ENCODE measurements at regions not wholly inside any gene's neighbourhood (a gene's known extent, or its start where the extent isn't known, plus 50 kb on each side); places are given as distances from the start of the nearest gene placed in this dataset.
"Not testable (repeated sequence)": the region's sequence is repeated elsewhere in the genome, so short reads cannot be mapped to it uniquely, and the experiment has no call there.

DNA sequence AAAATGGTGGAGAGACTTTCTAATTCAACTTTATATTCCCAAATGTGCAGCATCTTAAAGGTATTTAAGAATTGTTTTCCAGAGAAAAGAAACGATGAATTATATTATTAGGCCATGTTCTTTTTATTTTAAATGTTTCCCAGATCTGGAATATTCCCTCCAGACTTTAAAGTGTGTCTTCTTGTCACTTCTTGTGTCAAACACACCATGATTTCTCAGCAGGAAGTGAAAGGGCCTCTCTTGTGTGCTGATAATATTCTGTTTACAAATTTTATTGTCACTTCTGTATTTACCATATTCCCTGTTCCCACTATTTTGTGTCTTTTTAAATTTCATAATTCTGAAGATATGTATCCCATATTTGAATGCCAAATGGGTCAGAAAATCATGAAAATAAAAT is 455.0 kb upstream of the FLRT2 start:
- no peak for DNase-seq (ENCODE audit: low read depth)

DNA sequence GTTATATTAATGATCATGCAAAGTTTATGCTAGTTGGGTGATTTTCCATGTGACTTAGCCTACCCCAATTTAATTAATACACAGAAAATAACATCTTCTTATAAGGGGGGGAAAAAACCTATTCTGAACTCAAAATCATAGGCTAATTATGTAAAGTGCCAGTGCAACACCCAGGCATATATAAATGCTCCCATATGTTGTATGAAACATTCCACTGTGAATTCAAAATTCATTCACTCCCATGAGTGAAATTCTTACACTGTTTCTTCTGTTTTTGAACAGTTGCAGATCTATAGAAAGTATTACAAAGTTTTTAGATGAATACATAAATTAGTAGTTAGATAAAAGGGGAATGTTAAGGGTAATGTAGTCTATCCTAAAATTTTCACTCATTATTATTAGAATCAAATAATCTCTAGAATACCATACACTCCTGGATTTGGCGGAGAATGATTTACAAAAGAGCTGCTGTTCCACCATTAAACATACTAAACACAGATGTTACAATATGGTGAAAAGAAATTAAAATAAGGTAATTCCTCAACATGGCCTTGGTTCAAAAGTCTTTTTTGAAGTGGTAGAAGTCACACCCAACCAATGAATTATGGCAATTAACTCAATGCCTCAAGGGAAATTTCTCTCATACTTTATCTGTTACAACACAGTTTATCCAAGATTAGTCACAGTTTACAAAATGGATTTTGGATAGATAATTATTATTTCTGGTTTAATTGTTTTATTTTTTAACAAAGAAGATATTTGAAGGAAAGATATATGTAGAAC is 454.1 kb upstream of the FLRT2 start:
- DNase-seq (ENCODE audit: low read depth) = no peak

DNA sequence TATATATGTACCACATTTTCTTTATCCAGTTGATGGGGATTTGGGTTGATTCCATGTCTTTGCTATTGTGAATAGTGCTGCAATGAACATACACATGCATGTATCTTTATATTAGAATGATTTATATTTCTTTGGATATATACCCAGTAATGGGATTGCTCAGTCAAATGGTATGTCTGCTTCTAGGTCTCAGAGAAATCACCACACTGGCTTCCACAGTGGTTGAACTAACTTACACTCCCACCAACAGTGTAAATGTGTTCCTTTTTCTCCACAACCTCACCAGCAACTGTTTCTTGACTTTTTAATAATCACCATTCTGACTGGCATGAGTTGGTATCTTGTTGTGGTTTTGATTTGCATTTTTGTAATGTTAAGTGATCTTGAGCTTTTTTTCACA is 452.2 kb upstream of the FLRT2 start:
- not testable (repeated sequence) for DNase-seq (ENCODE audit: low read depth)

DNA sequence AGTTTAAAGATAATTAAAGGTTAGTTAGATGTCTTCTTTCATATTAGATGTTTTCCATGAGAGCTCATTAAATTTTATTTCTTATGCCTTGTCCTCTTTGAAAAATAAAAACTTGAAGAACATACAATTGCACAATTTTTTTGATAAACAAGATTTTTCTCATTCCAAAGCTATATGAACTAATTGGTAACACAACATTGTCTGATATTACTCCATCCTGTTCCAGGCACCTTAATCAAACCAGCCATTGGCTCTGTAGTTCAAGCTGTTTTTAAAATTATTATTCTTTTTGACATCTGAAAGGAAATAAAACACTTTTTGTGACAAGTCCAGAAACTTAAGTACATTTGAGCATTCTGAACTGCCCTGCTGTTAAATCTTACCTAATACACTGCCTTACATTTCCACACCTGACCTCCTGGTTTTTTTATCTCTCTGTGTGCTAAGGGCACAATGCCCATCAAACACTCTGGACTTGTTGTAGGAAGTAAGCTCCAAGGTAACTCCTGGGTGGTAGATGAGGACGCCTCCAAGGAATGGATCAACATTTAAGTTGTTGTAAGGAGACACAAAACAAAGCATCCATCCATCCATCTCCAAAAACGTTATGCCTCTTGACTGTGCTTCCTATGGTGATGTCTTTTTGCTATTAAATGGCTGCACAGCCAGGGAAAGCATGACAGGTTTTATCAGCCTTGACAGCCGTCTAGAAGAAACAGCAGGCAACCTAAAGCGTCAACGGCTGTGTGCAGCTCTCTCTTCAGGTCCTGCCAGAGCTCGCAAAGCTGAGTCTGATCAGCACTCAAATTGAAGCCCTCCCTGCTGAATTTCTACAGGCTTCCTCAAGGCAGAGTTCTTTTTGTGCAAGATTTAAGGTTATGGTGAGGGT is 449.9 kb upstream of the FLRT2 start:
- DNase-seq (ENCODE audit: low read depth) = no peak

DNA sequence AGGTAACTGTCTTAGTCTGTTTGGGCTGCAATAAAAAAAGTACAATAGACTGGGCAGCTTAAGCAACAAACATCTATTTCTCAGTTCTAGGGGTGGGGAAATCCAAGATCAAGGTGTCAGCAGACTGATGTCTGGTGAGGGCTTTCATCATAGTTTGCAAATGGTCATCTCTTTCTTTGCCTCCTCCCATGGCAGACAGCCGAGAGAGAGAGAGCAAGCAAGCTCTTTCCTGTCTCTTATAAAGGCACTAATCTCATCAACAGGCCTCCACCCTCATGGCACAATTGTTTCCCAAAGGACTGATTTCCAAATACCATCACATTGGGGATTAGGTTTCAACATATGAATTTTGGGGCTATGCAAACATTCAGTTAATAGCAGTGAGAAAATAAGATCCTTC is 445.6 kb upstream of the FLRT2 start:
- no peak for DNase-seq (ENCODE audit: low read depth)

DNA sequence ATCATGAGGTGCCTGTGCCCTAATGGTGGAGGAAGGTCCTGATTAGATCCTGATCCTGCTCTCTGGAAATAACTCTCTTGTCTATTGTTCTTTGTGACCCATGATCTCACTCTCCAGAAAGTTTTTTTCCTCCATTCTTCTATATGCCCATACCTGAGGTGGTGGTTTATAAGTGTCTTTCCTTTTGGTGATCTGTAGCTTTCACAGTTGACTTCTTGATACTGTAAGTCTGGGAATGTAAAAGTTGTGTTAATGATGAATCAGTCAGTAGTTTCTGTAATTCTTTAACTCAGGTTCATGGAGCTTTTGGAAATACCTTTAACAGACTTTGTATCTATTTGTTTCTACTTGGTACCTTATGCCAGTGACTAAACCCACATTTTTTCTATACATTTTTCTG is 444.0 kb upstream of the FLRT2 start:
- no peak for DNase-seq (ENCODE audit: low read depth)

DNA sequence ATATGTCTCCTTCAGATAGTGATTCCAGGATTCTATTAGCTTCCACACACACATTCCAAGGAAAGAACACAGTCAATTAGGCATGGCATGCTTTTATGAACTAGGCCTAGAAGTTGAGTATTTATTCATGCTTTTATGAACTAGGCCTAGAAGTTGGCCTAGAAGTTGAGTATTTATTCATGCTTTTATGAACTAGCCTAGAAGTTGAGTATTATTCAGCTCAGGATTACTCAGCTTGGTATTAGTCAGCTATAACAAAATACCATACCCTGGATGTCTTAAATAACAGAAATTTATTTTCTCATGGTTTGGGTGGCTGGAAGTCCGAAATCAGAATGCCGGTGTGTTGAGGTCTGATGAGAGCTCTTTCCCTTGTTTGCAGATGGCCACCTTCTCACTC is 442.7 kb upstream of the FLRT2 start:
- no peak for DNase-seq (ENCODE audit: low read depth)

DNA sequence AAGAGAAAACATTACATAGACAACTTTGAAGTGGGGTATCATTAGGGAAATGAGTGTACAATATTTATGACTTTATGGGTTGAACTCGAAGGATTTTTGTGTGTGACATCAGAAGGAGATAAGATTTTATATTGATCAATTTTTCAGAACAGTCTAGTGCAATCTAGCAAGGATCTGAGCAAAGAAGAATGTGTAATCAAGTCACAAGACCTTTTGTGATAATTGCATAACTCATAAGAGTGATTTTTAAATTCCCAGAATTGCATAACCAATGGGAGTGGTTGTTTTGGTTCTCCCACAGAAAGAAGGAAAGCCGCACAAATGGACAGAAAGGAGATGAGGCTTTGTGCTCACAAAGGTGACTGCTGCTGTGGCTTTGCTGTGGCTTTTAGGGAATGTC is 441.8 kb upstream of the FLRT2 start:
- no peak for DNase-seq (ENCODE audit: low read depth)

DNA sequence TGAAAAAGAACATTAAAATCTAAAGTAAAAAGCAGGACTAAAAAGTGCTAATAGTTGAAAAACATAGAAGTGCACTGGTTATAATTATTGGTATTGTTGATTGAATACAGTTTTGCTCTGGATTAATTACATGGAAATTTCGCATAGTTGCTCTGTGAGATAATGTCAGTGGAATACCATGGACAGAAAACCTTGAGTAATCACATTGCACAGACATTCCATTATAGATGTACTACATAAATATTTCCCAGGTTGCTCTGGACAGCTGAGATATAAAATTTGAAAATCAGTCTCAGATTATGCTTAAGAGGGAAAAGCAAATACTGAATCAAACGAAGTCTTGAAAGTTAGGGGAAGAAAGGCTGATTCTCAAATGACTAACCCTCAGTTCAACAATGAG is 439.3 kb upstream of the FLRT2 start:
- DNase-seq (ENCODE audit: low read depth) = no peak

DNA sequence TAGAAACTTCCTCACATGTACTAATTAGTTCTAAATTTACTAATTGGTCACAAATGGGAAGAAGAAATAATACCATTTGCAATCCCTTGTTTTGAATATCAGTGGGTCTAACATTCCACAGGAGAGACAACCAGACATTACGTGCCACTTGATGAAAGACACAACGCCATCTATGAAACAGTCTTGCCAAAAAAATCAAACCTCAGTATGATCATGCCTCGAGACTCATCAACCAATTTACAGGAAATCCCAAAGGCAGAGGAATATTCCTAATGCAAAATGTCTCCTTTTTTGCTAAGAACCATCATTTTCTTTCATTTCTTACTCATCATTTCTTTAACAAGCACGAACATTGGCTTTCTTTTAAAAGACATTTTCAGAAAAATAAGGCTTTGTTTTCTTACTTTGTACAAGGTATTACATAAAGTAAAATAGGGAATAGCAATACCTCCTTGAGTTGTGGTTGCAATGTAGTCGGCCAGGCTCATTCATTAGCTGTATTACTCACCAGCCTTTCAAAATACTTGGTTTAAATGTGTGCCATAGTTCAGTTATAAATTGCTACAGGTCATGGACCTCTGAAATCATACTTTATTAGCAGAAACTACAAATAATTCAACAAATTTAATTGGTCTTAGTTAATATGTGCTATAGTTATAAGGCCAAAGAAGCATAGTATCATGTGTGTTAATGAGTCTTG is 436.2 kb upstream of the FLRT2 start:
- DNase-seq (ENCODE audit: low read depth) = no peak

DNA sequence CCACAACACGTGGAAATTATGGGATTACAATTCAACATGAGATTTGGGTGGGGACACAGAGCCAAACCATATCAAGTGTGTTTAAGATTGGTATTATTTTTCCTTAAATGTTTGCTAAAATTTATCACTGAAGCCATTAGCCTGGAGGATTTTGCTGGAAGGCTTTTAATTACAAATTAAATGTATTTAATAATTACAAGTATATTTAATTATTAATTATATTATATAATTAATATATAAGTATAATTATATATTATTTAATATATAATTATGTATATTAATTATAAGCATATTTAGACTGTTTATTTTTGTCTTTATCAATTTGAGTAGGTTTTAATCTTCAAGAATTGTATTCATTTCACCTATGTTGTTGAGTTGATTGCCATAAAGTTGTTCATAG is 427.4 kb upstream of the FLRT2 start:
- no peak for DNase-seq (ENCODE audit: low read depth)

DNA sequence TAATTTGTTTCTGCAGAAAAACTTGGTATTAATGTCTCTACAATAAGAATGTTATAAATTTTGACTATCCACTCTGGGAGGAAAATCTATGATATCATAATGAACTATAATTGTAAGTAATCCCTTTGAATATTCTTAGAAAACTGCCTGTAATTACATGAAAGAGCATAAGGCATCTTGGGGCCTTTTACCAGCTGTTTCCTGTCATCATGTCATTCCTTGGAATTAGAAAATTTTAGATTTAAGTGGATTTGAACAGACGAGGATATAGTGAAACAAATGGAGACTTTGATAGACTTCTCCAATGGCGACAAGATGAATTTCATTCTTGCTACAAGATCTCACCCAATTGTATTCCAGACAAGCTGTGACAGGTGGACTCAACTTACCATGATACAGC is 423.4 kb upstream of the FLRT2 start:
- no peak for DNase-seq (ENCODE audit: low read depth)

DNA sequence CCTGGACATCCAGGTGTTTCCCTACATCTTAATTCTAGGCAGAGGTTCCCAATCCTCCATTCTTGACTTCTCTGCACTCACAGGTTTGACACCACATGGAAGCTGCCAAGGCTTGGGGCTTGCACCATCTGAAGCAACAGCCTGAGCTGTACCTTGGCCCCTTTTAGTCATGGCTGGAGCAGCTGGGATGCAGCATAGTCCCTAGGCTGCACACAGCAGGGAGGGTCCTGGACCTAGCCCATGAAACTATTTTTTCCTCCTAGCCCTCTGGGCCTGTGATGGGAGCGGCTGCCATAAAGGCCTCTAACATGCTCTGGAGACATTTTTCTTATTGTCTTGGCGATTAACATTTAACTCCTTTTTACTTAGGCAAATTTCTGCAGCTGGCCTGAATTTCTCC is 417.2 kb upstream of the FLRT2 start:
- DNase-seq (ENCODE audit: low read depth) = no peak

DNA sequence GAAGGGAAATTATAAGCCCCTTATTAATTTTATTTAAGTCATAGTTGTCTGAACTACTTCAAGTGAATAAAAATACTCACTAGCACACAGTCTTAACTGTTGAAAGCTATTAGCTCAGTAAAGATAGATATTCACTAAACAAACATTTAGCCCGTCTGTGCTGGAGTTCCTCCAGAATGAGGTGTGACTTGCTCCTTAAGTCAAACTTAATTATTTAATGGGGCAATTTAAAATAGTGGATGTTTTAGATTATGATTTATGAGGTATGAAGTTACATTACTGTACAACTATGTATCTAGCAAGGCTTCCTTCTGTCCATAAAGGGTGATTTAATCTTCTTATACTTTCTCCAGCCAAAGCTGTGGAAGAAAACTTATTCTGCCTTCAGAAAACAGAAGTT is 414.0 kb upstream of the FLRT2 start:
- DNase-seq (ENCODE audit: low read depth) = no peak

DNA sequence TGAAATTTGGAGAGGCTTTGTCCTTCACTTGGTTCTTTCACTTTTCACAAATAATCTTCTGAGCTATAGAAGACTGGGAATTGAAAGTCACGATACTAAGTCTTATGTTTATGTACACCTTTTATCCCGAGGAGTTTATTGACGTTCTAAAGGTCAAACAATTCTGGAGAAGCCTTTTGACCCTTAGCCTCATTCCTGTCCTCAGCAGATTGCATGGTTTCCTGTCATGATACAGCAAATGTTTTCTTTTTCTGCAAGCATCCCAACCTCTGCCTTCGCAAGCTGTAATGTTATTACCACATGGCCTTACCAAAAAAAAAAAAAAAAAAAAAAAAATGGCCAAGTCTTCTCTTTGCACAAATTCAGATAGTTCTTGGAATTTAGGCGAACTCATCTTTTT is 411.7 kb upstream of the FLRT2 start:
- no peak for DNase-seq (ENCODE audit: low read depth)

DNA sequence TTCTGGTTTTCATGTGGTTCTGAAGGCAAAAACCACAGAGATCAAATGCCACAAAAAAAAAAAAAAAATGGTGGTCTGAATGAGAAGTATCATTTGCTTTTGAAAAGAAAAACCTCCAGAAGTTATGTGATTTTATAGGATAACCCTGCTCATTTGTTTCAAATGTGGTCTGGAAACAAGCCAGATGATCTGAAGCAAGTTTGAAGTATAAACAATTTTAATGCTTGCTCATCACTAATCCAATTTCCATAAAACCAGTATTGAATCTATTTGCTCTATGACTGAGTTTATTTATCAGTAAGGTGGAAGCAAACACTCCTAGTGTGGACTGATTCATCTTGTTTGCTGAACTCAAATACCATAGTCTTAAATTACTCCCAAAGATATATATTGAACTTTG is 407.3 kb upstream of the FLRT2 start:
- DNase-seq (ENCODE audit: low read depth) = peak; percentile 33

DNA sequence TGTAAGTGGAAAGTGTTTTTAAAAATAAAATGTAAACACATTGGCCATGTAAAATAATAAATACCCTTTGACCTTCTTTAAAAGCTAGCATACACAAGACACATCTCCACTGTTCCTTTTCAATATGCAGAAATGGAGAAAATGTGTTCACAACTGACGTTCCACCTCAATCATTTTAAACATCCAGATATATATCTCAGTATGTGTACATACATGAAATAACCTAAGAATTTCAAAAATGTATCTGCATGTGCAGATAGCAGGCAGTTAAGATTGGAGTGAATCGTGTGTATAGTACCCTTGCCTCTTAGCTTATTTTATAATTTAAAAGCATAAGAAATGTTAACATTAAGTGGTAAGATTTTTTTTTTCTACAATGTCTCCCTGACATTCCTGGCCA is 406.2 kb upstream of the FLRT2 start:
- DNase-seq (ENCODE audit: low read depth) = no peak

DNA sequence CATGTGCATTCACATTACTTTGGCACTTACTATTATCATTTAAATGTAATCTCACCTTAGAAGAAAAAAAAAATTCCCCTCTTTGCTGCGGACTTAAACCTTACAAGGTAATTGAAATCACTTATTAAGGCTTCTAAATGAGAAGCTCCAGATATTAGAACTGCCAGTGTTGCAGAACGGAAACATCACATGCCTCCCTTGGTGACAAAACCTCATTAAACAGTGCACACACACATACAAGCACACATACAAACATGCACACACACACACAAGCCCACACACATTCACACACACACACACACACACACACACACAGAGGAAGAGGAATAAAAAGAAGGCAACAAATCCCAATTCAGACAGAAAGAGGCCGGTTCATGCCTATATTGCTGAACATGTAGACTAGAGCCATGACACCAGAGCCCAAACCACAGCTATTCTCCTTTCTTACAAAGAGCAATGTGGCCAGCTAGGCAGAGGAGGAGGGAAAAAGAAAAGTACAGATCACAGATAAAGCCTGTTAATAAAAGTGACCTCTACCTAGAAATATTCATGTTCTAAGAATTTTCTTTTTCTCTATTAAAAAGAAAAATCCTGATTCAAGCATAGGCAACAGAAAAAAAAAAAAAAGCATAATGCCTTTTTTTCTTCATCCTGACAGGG is 405.2 kb upstream of the FLRT2 start:
- no peak for DNase-seq (ENCODE audit: low read depth)

DNA sequence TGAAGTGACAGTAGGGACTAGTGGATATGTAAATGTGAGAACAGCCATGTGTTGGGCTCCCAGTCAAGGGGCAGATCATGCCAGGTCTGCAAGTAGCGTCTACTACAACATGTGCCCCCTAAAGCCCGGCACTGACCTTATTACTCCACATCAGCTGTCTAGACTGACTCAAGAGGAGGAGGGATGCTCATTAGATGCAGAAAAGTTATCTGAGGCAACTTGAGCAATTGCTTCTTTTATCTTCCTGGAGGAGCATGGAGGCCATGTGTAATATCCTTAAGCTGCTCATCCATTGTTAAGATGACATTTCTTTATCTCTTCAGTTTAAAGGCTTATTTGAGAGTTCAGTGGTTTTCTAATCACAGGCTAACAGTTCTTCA is 404.7 kb upstream of the FLRT2 start:
- DNase-seq (ENCODE audit: low read depth) = no peak

DNA sequence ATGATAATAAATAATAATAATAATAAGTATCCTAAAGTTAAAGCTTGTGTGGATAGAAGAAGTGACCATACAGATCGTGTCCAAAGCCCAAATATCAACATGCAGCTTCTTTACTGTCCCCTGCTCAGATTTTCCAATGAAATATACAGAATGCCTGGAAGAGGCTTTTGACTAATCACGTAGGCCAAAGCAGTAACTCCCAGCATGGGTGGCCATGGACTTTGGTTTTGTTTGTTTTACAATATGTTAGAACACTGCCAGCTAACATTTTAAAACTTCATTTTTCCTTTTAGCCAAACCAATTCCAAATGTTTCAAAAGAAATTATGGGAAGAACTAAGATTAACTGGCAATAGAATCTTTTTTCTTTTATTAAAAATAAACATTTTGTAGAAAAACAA is 400.0 kb upstream of the FLRT2 start:
- DNase-seq (ENCODE audit: low read depth) = no peak

DNA sequence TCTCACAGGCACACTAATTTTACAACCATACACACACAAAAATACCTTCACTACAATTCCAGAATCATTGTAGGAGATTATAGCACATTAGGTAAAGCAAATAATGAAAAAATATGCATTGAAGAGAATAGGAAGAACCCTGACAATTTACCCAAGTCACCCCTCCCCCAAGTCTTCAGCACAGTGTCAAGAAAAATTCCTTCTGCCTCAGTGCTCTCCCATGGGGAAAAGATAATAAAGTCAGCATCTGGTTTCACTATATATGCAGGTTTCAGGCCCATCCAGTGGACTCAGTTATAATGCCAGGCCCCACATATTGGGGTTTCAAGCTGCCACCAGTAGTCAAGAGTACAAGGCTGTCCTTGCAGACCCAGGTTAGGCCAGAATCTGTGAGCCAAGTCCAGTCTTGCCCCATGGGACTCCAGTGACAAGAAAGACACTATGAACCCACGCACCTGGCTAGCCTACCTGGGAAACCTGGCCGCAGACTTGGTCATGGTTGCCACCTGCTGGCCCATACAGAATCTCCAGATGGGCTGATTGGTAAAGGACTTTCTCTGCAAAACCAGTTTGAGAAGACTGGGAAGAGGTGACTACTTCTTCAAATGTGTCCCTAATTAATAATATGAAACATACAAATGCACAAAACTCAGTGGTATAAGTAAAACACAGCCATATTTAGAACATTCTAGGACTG is 398.6 kb upstream of the FLRT2 start:
- DNase-seq (ENCODE audit: low read depth) = no peak

Measured in myocyte (in vitro differentiated cells).